ENCODE measurements at regions not wholly inside any gene's neighbourhood (a gene's known extent, or its start where the extent isn't known, plus 50 kb on each side); places are given as distances from the start of the nearest gene placed in this dataset.

DNA sequence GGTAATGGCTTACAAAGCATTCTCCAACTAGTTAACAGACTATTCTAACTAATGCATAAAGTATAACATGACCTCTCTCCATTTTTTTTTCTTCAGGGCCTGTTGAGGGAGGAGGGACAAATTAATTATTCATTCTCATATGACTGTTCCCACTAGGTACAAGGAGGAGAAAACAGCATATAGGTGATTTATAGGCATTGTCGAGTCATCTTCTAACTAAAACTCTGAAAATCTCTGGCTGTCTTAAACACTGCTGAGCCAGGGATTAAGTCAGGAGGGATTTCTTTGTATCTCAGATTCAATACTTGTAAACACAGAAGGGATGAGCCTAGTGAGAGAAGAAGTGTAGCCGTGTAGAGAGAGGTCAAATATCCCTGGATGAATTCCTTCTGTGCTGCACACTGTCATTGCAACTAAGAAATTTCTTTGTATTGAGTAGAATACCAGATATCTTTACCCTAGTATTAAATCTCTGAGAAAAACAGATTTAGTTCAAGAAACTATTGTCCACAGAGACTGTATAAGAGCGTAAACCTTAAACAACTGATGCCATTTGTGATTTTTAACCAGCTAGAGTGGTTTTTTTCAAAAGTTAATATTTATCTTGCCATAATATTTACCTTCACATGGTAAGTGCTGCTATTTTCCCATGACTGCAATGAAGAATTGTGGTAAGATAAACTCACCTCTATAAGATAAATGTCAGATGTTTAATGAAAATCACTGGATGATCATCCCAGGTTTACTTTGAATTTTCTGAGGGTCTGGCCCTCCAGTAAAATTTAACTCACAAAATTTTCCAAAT is 465.3 kb downstream of the RWDD3 start:
- DNase-seq = no peak

DNA sequence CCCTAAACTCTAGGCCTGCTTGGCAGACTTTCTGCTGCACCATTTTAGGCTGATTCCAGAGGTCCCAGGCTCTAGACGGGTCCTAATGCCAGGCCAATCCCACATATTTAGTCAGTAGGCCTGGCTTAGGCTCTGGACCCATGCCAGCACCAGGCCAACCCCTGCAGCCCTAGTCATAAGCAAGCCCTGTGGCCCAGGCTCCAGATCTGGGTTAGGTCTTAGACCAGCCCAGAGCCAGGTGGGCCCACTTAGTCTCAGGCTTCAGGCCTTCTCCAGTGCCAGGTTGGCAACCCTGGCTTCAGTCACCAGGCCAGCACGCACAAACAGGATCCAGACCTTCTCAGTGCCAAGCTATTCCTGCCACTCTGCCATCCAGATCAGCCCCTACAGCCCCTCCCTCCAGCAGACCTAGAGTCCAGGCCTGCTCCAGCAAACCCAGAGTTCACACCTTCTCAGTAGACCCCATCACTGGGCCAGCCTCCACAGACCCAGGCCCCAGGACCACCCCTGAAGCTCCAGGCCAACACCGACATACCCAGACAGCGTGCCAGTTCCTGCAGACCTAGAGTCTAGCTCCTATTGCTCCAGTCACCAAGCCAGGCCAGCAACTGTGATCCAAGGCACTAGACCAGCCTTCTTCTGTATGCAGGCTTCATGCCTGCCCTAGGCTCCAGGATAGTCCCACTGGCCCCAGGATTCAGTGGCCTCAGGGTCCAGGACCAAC is 467.6 kb downstream of the RWDD3 start:
- DNase-seq = no peak

DNA sequence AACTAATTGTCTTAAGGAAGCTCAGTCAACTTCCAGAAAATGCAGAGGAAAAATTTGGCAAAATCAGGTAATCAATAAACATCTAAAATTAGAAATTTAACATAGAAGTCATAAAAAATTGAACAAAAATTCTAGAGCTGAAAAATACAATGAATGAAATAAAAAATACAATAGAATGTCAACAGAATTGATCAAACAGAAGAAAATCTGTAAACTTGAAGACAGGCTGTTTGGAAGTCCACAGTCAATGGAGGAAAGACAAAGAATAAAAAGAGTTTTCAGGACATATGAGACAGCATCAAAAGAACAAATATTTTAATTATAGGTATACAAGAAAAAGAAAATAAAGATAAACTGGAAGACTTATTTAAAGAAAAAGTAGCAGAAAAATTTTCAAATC is 469.0 kb downstream of the RWDD3 start:
- no peak for DNase-seq

DNA sequence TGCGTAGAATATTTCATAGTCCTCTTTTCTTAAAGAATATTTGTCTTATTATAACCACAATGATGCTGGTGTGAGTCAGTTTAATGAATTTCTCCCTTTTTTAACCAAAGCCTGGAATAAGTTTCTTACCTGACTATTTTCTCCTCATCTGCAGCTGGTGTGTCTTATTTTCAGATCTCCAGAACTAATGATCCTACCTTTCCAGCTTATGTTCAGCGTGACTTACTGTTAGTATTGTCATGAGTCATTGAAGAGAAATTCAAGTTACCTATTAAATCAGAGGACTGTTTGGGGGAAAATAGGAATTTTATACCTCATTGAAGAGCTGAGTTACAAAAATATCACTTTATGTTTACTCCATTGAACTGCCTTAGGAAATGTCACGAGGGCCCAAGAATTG is 482.1 kb downstream of the RWDD3 start:
- no peak for DNase-seq

DNA sequence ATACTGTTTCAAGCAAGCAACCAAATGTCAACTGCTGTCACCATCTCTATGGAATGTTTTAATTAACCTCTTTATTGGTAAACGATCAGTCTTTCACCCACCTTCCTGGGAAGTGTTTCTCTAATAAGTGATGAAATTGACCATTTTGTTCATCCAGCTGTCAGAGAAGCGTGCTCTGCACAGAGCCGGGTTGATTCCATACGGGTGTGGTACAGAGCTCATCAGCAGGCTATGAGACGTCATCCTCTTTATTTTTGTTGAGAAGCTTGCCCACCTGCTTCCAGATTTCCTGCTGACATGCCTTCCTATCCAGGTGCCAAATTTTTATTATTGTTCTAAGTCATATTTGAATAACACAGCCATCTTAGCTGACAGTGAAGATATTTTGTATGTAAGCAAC is 482.5 kb downstream of the RWDD3 start:
- no peak for DNase-seq

DNA sequence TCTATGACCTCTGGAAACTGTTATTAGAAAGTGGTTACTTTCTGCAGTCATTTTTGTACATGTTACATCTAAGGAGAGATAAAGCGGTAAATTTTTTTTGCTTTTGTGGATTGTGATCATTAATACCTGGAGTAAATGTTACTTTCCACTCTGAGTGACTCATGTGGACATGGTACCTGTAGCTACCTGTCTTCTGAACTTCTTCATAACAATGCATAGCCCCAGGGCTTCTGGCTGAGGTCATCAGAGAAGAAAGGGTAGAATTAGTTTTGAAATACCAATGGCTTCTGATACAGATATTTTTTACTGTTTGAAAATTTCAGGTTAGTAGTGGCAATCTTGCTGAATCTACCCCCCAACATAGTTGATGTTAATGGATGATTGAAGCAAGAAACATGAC is 489.3 kb downstream of the RWDD3 start:
- DNase-seq = no peak

DNA sequence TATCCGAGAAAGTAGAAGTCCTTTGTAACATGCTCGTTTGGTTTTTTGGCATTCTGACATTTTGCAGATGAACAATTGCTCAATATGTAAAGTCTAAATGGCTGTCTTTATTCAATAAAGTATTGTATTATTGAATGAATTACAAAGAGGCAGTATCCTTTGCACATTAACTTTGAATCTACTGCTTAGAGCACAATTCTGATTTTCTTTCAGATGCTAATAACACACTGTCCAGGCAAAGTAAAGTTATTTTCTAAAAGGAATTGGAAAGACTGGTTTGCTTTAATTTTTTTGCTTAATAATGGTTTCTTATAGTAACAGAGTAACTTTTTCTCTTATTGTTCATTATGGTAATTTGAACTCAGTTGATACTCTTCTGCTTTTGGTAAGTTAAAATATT is 494.8 kb downstream of the RWDD3 start:
- no peak for DNase-seq

DNA sequence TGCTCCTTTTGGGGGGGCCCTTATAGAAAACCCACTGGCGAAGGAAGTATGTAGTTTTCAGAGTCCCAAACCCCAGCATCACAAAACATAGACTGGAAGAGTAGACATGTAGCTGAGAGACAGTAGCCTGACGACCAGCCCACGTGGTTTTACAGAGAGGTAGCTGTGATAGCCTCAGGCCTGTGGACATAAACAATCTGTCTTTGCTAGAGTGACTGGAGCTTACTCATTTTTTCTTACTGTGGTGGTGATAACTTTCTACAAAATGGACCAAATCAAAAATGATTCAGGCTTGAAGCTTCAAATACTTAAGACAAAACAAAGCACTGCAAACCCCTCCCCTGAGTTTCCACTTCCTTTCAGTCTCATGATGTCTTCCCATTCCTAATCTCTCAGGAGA is 497.0 kb downstream of the RWDD3 start:
- DNase-seq = no peak

DNA sequence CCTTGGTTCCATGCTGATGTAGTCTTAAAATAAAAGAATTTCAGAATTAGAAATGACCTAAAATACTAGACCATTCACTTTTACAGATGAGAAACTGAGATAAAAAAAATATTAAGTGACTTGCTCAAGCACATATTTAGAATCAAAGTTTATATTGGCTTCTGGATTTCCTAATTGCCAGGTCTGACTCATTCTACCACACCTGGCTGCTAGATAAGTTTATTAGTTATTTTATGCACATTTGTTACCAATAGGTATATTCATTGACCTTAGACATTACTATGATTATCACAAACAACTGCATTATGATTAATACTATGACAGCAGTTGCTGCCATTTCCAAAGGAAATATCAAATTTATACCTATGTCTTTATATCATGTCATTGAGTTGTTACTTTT is 497.5 kb downstream of the RWDD3 start:
- DNase-seq = no peak

DNA sequence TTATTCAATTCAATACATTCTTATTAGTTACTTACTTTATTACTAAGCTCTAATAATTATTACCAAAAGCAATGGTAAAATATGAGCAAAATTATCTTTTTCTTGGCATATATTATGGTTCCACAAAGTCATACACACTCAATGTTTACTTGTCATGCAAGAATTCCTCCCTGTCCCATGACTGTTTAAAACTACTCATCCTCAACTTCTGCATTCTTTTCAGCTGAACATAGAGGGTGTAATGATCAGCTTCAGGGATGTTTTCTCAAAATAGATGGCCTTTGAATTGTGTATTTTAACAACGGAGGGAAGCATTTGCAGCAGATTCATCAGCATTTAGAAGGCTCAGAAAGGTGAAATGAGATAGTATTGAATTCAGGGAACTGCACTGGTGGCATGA is 499.0 kb downstream of the RWDD3 start:
- DNase-seq = no peak

DNA sequence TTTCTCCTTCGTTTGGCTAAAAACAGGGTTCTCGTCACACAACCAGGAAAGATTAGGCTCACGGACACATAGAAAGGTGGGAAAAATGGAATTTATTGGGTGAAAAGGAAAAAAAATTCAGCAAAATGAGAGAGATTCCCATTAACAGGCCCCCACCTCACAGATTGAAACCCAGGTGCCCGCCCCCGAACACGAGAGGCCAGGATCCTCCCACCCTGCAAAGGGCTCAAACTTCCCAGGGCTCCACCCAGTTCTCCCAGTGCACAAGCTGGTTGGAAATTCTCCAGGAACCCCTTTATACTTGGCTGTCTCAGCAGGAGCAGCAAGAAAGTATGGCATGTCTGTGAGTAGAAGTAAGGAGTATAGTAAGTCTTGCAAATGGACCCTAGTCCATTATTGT is 499.7 kb downstream of the RWDD3 start:
- DNase-seq = no peak

DNA sequence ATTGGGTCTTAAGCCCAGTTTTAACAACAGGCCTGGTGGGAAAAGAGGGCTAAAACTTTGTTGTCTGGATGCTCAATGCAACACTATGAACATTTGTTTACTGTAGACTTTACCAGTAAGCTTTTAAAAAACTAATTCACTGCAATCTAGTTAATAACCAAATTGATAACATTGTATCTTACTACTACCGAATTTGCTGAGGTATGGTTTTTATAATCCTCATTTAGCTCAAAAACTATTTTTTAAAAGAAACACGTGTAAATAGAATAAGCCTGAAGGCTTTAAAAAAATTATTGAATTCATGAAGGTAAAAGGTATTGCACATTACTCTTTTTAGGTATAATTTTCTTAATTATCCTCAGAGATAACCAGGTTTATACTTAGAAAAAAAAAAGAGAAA is 500.6 kb downstream of the RWDD3 start:
- DNase-seq = no peak

DNA sequence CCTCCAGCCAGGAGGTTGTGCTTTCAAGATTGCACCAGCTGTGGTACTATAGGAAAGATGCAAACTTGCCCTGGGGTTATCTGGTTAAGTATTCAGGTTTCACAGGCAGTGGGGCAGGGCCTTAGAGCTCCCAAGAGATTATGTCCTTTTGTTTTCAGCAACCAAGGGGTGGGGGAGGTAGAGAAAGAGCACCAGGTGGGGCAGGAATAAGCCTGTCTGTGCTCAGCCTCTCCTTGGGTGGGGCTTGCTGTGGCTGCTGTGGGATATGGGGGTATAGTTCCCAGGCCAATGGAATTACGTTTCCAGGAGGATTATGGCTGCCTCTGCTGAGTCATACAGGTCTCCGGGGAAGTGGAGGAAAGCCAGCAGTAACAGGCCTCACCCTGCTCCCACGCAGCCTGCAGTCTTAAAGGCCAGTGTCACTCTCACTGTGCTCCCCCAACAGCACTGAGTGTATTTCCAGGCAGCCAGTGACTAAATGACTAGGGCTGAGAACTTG is 508.6 kb downstream of the RWDD3 start:
- DNase-seq = no peak

DNA sequence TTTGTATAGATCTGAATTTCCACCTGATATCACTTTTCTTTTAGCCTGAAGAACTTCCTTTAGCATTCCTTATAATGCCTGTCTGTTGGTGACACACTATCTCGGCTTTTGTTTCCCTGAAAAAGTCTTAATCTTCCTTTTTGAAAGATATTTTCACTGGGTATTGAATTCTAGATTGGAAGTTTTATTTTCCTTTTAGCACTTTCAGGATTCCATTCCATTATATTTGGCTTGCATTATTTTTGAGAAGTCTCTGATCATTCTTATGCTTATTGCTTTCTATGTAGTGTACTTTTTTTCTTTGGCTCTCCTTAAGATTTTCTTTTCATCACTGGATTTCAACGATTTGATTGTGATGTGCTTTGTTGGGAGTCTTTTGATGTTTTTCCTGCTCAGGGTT is 510.7 kb downstream of the RWDD3 start:
- no peak for DNase-seq

DNA sequence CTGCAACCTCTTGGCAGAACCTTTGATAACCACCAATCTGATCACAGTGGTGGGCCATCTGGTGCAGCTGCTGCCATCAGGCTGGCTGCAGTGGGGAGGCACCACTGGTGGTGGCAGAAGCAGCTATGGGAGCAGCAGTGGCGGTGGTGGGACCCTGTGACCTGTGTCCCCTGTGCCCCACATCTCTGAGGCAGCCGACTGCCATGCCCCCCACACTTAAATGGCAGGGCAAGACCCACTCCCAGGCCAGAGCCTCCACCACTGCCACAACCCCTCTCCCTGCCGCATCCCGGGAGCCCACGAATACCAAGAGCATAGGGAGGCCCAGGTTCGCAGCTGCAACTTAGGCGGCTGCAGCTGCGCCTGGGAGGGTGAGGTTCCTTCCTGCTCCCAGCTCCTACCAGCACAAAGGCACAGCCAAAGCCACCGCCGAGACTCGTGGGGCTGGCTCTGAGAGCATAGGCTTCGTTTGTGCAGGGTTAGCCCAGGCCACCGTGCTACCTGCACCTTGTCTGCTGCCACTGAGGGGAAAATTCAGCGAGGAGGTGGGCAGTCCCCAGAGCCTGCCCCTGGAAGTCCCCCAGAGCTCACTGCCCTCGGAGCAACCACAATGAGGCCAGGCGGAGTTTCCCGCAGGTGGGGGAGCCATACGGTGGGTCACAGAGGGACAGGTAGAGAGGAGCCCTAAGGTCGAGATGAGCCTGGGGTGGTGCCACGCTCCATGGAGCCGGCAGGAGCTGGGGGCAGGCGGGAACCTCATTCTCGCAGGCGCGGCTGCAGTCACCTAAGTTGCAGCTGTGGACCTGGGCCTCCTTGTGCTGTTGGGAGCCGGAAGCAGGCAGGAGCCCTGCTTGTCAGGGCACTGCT is 518.7 kb downstream of the RWDD3 start:
- DNase-seq = no peak

DNA sequence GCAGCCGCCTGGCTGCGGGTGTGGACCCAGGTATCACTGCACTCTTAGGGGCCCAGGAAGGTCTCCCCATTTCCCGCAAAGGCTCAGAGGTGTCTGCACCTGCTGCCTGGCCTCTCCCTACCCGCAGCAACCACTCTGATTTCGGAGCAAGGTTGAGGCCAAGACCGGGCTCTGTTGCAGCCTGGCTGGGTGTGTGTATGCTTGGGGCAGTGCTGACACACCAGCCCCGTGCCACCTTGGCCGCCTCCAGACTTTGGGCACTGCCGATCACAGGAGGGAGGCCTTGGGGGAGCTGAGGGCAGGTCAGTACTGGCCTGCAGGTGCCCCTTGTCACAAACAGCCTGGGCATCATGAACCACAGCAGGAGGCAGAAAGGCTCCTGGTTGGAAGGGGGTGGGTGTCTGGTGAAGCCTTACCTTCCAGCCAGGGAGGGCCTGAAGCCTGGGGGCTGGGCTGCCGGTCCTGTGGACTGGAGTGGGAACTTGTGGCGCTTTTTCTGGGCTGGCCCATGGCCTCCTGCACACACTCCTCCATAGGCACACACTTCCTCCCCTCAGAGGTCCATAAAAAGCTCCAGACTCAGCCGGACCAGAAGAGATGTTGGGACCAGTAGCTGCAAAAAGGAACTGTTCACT is 519.5 kb downstream of the RWDD3 start:
- no peak for DNase-seq

DNA sequence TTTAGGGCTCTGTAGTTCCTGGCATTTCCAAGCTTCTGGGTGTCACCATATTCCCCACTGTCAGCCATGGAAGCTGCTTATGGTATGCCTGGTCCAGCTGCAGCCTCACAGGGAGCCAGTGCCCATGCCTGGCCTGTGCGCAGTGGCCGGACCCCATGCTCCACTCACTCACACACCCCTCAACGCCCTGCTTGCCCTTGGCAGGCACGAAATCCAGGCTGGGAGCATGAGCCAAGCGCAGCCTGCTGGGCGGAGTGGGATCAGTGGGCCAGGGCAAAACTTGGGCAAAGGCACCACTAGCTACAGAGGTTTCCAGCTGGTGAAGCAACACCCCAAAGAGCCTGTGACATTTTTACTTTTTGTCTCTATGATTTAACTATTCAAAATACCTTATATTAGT is 520.4 kb downstream of the RWDD3 start:
- DNase-seq = no peak

DNA sequence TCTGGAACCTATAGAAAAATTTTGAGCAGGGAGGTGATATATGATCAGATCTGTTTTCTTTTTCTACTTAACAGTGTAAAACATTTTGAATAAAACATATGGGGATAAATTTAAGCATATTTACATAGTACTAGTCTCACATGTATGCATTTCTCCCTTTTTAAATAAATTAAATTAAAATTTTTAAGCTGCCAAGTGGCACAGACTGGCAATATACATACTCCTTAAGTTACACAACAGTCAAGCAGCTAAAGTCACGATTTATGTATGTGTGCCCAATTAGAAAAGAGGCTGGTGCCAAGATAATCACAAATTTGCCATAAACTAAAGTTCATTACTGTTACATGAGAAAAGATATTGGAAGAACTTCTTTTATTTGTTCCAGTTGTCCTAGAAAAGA is 532.0 kb downstream of the RWDD3 start:
- no peak for DNase-seq

DNA sequence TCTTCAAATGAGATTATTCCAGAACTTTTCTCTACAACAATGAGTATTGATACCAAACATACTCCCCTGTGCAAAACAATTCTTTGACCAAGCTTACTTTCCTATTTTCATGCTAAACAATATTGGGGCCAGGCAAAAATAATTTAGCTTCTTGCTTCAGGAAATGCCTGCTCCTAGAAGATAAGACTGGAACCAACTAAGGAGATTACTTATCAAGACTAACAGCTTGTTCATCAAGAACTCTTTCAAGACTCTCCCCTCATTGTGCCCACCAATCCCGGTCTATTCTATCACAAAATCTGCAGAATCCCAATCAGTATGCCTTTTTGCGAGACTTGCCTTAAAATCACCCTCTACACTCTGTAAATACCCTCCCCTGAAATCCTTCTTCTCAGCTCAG is 536.6 kb downstream of the RWDD3 start:
- no peak for DNase-seq

DNA sequence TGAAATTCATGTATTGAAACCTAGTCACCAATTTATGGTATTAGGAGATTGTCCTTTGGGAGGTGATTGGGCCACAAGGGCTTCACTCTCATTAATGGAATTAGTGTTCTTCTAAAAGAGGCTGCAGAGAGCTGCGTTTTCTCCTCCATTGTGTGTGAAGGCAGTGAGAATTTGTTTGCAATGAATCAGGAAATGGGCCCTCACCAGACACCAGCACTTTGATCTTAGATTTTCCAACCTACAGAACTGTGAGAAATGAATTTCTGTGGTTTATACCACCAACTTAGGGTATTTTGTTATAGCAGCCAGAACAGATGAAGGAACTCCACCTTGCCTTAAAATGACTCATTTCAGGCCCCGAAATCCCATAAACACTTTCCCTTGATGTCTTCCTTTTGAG is 544.2 kb downstream of the RWDD3 start:
- peak in 1 of 5 experiments; percentile 1 for DNase-seq

DNA sequence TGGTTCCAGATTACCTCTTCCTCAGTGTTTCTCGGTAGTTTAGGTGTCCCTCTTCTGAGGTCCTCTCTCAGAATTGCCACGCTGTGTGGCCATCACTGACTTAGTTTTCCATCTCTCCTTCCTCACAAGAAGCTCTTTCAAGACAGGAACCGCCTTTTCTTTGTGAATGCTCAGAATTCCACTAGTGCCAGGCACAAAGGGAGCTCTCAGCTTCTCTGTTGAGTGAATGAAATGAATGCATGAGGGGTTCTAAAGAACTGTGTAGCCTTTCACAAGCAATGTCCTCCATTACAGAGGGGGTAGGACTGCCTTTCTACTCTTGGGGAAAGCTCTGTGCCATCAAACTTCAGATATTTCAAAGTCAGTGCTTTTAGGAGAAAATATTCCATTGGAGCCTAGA is 546.8 kb downstream of the RWDD3 start:
- no peak for DNase-seq

DNA sequence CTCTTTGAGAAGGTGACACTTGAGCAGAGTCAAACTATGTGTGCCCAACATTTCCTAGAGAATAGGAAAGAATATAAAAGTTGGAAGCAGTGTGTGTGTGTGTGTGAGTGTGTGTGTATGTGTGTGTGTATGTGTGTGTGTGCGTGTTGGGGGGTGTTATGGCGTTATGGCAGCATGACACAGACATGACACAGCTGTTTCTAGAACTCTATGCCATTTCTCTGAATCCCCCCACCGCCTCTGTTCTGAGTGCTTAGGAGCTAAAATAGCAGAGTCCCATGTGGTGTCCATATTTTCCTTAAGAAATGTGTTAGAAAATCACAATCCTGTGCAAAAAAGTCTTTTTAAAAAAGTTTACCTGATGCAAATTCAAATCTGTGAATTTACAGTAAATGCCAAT is 556.1 kb downstream of the RWDD3 start:
- DNase-seq = no peak

DNA sequence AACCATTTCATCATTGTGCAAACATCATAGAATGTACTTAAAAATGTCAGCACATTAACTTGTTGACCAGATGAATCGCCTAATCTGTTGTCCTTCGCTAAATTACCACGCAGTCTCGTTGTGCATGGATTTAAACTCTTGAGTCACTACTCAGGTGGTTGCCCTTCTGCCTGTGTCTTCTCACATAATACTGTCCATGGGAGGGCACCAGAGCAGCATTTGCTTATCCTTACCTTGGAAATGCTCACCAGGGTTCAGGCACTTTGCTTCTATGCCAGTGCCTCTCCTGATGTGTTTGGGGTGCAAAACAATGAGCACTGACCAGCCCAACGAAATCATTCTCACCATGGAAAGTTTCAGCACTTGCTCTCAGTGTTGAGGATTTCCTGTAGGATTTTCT is 559.9 kb downstream of the RWDD3 start:
- DNase-seq = no peak

All from T-helper 2 cell (primary cell).